GM12892 (cell line): ENCODE measurements at regions not wholly inside any gene's neighbourhood (a gene's known extent, or its start where the extent isn't known, plus 50 kb on each side); places are given as distances from the start of the nearest gene placed in this dataset.

Source experiments
- DNase-seq: peaks from one replicate; pipeline ENCODE4 v3.0.0; 2011; ENCODE audit not compliant: insufficient read length
- FAIRE-seq: peaks from 2 replicates; lab custom pipeline; 2011; peaks lifted over from hg19 to GRCh38; lab: Jason Lieb, UNC
- POLR2A ChIP-seq: IDR thresholded peaks from 2 replicates; pipeline ENCODE4 v1.6.1; 2011; ENCODE audit warnings: low read depth, low read length, control low read depth
- POLR2AphosphoS5 ChIP-seq: IDR thresholded peaks from 2 replicates; pipeline ENCODE4 v1.6.1; 2011; ENCODE audit warnings: low read depth, low read length, control low read depth
- TAF1 ChIP-seq: IDR thresholded peaks from 2 replicates; pipeline ENCODE4 v1.6.1; 2011; ENCODE audit warnings: low read depth, mild to moderate bottlenecking, control low read depth, low read length, borderline replicate concordance

DNA sequence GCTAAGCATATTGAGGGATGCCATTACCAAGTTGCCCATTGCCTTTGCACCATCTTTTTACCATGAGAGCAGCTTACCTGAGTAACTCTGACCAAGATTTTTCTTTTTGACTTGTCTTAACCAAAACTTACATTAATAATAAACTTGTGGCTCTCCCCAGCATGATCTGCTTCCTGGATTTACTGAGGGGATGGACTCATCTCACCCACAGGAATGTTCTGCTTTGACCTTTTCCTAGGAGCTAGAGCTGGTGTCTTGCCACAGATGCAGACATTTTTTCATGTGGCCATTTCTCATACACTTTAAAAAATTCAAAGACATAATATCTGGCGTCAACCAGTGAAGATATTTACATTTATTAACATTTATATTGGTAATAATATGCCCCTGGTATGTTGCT lies 79.2 kb upstream of the EFHC2 start:
- no peak for DNase-seq
- no peak for FAIRE-seq
- TF ChIP-seq POLR2AphosphoS5 (no peak), TAF1 (no peak), POLR2A (no peak)

- no peak for DNase-seq
- FAIRE-seq: no peak
- no peak for TF ChIP-seq POLR2AphosphoS5
- no peak for TF ChIP-seq TAF1
- no peak for TF ChIP-seq POLR2A
These were observed 72.3 kb upstream of the EFHC2 start for GRCh38 chrX:44415639-44416386.

DNA sequence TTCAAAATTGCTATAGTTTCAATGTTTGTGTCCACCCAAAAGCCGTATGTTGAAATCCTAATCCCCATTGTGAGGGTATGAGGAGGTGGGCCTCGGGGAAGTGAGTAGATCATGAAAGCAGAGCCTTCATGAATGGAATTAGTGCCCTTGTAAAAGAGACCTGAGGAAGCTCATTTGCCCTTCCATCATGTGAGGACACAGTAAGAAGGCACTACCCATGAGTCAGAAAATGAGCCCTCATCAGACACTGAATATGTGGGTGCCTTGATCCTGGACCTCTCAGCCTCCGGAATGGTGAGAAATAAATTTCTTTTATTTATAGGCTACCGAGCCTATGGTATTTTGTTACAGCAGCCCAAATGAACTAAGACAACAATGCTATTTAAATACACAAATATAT lies 57.7 kb upstream of the EFHC2 start:
- TF ChIP-seq POLR2AphosphoS5 (no peak), POLR2A (no peak), TAF1 (no peak)
- DNase-seq (no peak), FAIRE-seq (no peak)

- FAIRE-seq: no peak
- TF ChIP-seq POLR2A: no peak
- TF ChIP-seq POLR2AphosphoS5: no peak
- no peak for TF ChIP-seq TAF1
These were observed 57.1 kb upstream of the EFHC2 start for GRCh38 chrX:44400588-44400987.

DNA sequence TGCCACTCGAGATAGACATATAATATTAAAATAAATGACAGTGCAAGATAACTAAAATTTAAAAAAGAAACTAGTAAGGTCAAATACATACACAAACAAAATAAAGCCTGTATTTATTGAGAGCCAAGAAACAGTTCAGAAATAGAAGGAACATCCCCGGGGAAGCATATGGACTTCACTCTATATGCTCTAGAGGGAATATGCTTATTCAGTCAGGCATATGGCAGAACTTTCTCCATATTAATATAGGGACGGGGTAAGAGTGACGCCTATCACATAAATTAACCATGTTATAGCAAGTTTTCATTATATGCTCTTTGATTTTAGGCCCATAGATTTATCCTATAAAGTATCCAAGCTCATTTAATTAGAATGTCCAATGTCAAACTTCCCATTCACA lies 56.7 kb upstream of the EFHC2 start:
- no peak for FAIRE-seq
- TF ChIP-seq TAF1: no peak
- TF ChIP-seq POLR2A: no peak
- no peak for TF ChIP-seq POLR2AphosphoS5

More at GRCh38 chrX:44400588-44400987, 57.1 kb upstream of the EFHC2 start:
- no peak for DNase-seq

More for the DNA sequence above, 56.7 kb upstream of the EFHC2 start:
- DNase-seq: no peak
